HuH-7 (cell line): ENCODE measurements at regions not wholly inside any gene's neighbourhood (a gene's known extent, or its start where the extent isn't known, plus 50 kb on each side); places are given as distances from the start of the nearest gene placed in this dataset.
"Not testable (repeated sequence)": the region's sequence is repeated elsewhere in the genome, so short reads cannot be mapped to it uniquely, and the experiment has no call there.

Source experiments
- DNase-seq: peaks from one replicate; pipeline ENCODE4 v3.0.0; 2011; ENCODE audit warnings: low spot score

DNA sequence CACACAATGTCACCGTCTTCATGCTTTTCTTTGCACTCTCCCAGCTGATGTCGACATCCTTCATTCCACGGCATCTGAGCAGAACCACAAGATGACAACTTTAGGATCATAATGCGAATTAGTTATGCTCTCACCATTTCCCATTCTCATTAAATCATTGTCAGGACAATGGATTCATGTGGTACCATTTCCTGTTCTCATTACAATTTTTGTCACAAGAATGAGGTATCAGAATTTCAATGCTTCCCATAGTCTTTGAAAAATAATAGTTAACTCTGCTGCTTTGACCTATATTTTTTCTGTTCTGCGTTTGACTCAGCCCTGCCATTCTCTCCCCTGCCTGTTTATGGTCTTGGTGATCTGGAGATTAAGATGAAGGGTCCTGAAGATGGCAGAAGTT, 175.7 kb upstream of the MDFIC2 start:
- DNase-seq = no peak

DNA sequence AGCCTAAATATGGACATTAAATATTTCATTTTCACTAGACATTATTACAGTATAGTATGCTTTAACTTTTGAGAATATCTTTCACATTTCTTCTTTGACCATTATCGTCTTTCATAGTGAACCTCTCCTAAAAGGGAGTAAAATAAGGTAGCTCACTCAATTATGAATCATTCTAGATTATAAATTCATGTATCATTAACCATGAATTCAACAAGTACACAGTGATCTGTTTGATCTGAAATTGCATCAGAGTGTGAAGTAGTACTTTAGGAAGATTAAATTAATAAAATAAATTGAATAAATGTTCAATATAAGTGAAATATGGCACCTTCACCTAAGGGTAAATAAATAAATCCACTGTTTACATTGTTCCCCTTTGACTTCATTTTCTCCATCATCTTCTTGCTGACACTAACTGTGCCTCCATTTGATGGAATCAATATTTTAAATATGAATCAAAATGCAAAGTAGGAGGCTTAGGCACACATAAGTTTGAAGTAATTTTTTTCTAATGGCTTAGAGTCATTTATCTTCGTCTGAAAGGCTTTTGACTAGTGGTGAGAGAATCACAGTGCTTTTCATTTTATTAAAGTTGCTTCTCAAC, 174.1 kb upstream of the MDFIC2 start:
- no peak for DNase-seq

GRCh38 chr3:70476174-70476573, 163.7 kb upstream of the MDFIC2 start:
- DNase-seq = no peak

DNA sequence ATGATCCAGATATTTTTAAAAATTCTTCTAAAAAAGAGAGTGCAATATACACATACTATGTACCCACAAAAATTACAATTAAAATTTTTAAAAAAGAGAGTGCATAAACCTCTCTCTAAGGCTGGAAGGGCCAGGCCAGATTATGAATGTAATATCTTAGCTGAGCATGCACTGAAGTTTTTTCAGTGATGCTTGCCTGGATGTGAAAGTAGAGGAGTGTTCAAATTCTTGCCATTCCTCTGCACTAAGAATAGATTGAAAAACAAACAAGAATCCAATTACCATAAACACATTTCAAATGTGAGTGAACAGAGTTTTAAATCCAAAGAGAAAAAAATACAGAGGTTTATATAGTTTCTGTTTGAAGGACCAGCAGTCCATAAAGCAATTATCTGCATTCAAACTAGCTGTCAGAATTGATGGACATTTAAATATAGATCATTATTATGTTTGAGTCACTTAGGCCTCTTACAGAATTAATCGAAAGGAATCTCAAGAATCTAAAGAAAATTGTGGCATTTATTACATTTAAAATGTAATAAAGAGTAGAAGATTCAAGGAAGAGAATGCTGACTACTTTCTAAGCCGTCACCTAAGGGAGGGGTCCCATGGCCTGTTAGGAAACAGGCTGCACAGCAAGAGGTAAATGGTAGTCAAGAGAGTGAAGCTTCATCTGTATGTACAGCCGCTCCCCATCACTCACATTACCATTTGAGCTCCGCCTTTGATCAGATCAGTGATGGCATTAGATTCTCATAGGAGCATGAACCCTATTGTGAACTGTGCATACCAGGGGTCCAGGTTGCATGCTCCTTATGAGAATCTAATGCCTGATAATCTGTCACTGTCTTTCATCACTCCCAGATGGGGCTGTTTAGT, 159.3 kb upstream of the MDFIC2 start:
- DNase-seq = no peak

GRCh38 chr3:70466096-70466495, 153.7 kb upstream of the MDFIC2 start:
- no peak for DNase-seq

- no peak for DNase-seq
Observed at GRCh38 chr3:70464876-70465275, 152.4 kb upstream of the MDFIC2 start.

GRCh38 chr3:70464465-70464864, 152.0 kb upstream of the MDFIC2 start:
- no peak for DNase-seq

- DNase-seq = not testable (repeated sequence)
Observed at GRCh38 chr3:70450220-70450619, 137.8 kb upstream of the MDFIC2 start.

DNA sequence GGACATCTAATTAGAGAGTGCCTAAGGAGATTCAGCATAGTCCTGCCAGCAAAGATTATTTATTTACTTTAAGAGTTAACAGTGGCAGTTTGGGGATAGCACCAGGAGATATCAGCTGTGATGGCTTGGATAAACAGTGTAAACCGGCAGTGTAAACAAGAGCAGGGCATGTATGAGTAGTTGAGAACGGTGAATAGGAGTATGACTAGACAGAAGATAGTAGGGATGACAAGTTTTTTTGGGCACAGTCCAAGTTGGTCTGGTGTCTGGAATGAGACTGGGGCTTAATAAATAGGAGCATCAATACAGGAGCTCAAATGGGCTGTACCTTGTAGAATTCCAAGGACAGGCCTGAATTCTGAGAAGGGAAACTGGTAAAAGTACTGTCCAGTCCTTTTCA, 123.0 kb upstream of the MDFIC2 start:
- DNase-seq = not testable (repeated sequence)

DNA sequence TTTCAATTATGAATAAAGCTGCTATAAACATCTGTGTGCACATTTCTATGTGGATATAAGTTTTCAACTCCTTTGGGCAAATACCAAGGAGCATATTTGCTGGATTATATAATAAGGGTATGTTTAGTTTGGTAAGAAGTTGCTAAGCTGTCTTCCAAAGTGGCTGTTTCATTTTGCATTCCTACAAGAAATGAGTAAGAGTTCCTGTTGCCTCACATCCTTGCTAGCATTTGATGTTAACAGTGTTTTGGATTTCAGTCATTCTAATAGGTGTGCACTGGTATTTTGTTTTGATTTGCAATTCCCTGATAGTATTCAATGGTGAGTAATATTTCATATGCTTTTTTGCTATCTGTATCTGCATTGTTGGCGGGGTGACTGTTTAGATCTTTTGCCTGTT, 120.7 kb upstream of the MDFIC2 start:
- DNase-seq = no peak

- no peak for DNase-seq
Observed at GRCh38 chr3:70431911-70432310, 119.5 kb upstream of the MDFIC2 start.

DNA sequence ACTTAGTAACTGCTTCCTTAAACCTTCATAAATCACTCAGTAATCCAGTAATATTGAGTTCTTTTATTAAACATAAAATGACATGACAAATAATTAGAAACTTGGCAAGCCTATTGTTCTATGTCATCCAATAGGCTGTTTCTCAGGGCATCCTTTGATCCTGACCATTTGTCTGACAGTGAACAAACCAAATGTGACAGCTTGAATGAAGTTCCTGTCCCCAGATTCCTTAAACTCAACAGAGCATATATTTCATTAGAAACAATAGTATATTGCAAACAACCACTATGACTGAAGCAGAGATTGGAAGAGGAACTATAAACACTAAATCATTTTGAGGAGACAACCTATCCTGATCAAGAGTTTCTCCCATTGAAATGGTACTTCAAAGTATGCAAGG, 113.6 kb upstream of the MDFIC2 start:
- DNase-seq = no peak

GRCh38 chr3:70421506-70421905, 109.1 kb upstream of the MDFIC2 start:
- DNase-seq = no peak

GRCh38 chr3:70409018-70409417, 96.6 kb upstream of the MDFIC2 start:
- no peak for DNase-seq

DNA sequence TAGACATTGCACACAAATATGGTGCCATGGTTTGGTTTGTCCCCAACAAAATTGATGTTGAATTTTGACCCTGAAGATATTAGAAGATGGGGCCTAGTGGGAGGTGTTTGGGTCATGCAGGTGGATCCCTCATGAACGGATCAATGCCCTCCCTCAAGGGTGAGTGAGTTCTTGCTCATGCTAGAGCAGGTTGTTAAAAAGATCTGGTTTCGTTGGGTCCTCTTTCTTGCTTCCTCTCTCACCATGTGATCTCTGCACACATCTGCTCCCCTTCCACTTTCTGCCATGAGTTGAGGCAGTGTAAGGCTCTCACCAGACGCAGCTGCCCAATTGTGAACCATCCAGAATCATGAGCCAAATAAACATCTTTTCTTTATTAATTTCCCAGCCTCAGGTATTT, 87.8 kb upstream of the MDFIC2 start:
- no peak for DNase-seq

GRCh38 chr3:70393881-70394612, 81.6 kb upstream of the MDFIC2 start:
- no peak for DNase-seq

DNA sequence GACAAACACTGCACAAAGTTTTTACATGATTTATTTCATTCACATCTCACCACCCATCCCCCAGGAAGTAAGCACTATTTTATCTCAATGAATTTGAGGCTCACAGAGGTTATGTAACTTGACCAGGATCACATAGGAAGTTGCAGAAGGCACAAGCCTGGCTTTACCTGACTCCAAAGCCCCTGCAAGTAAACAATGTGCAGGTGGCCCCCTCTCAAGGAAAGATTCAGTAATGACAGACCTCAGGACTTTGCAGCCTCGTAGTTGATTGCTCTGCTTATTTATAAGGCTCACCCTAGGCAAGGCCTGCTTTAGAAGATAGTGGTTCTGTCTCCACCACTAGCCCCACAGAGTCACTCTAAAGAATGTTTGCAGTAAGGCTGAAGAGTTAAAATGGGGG, 79.8 kb upstream of the MDFIC2 start:
- DNase-seq = no peak

DNA sequence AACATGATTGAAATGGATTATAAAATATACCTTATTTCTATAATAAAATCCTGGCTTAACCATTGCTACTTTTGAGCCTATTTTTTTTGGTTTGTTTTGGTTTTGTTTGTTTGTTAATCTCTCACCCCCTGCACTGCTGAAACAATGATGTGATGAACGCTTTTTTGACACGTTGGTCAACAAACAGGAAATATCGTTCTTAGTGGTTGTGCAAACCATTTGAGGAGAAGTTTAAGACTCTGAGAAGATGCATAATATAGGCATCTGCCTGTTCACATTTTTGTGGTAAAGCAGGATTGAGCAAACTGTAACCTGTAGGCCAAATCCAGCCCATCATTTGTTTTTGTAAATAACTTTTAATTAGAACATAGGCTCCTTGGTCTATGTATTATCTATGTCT, 75.5 kb upstream of the MDFIC2 start:
- DNase-seq = no peak

DNA sequence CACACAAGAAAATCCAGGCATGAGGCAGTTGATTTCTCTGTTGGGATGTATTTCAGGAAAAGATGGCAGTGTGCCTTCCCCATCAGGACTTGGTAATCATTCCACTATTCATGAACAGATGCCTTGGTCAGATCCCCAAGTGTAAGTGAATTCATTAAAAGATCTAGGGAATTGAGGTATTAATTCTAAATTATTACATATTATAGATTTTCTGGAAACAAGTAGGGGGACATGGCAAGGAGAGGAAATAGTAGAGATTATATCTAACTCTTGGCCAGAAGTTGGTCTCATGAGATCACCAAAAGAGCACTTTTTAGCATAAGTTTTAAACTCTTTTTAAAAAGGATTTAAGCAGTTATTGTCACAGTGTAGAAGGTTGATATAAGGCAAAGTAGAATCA, 74.4 kb upstream of the MDFIC2 start:
- no peak for DNase-seq

DNA sequence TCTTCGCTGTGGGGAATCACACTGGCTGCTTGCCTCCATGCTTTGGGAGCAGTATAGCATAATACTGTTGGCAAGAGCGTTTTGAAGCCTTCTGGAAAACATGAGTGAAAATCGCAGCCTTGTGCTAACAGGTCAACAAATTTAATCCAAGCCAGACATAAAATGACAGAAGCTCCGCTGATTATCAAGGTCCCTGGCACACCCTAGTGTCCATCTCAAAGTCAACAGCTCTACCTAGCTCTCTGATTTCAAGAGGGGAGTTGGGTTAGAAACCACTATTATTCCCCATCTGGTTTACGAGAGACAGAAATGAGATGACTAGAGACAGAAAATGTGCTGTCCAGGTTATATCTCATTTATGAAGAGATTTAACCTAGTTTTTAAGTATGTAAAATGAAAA, 73.6 kb upstream of the MDFIC2 start:
- no peak for DNase-seq

DNA sequence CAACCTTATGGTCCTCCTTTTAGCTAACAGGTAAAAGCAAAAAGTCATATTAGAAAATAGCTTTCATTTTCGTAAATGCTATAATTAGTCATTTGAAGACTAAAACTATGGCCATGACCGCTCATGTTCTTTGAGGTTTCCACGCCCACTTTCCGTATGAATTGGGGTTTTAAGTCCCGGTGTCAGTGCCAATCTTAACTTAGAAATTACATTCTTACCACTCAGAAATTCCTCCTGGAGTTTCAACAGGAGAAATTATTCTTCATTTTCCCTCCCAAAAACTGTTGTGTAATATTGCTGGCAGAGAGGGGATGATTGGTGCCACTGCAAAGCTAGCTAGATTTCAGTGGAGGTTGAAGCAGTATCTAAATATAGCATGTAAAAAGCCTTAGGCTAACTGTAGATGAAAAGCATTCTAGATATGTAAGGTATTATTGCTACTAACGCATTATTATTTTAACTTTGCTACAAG, 71.0 kb upstream of the MDFIC2 start:
- no peak for DNase-seq

DNA sequence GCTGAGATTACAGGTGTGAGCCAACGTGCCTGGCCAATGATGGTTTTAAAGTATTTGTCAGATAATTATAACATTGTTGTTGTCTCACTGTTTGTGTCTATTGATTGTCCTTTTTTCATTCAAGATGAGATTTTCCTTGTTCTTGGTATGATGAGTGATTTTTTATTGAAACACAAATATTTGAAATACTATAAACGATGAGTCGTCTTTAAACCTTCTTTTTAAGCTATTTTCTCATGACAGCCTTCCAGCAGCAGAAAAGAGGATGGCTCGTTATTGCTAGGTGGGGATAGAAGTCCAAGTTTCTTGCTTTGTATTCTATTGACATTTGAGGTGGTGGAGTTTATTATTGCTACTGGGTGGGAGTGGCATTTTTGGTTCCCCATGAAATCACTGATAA, 61.7 kb upstream of the MDFIC2 start:
- no peak for DNase-seq
